ENCODE measurements at regions not wholly inside any gene's neighbourhood (a gene's known extent, or its start where the extent isn't known, plus 50 kb on each side); places are given as distances from the start of the nearest gene placed in this dataset.

DNA sequence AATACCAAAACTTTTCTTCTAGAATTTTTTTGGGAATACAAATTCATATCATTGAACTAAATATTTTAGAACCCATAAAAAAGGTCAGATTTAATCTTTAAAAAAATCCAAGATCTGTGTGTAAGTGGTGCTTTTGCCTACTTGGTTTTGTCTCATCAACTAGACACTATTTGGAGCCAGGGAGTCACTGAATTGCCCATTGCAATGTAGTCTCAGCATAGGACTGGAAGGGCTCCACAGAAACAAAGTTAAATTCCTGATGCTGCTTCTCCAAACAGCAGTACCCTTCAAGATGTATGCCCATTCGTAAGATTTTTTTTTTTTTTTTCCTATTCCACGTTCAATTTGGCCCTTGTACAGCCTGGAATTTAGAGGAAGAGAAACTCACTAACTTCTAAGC is 208.0 kb upstream of the MPDZ start:
- TF ChIP-seq, protein P1, sequence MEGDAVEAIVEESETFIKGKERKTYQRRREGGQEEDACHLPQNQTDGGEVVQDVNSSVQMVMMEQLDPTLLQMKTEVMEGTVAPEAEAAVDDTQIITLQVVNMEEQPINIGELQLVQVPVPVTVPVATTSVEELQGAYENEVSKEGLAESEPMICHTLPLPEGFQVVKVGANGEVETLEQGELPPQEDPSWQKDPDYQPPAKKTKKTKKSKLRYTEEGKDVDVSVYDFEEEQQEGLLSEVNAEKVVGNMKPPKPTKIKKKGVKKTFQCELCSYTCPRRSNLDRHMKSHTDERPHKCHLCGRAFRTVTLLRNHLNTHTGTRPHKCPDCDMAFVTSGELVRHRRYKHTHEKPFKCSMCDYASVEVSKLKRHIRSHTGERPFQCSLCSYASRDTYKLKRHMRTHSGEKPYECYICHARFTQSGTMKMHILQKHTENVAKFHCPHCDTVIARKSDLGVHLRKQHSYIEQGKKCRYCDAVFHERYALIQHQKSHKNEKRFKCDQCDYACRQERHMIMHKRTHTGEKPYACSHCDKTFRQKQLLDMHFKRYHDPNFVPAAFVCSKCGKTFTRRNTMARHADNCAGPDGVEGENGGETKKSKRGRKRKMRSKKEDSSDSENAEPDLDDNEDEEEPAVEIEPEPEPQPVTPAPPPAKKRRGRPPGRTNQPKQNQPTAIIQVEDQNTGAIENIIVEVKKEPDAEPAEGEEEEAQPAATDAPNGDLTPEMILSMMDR (IDR thresholded peaks at IDR 0.05; ENCODE audit: low read depth, low read length), result no peak
- no peak for TF ChIP-seq EZH2phosphoT487 (IDR thresholded peaks at IDR 0.05; ENCODE audit: low read depth)

All from OCI-LY3 (cell line).